AG04450 (cell line): ENCODE measurements at regions not wholly inside any gene's neighbourhood (a gene's known extent, or its start where the extent isn't known, plus 50 kb on each side); places are given as distances from the start of the nearest gene placed in this dataset.
A peak's percentile ranks its signal among the peaks of the same experiment; 100 is the strongest.

Experiments used
- CTCF ChIA-PET: fragments of 300-600, 350-600 bp; formaldehyde crosslinking; extraction: SDS; loops from one replicate; lab custom pipeline; 2022; ENCODE audit warnings: antibody characterized with exemption, inconsistent platforms; lab: Charles Lee
- POLR2A ChIA-PET: fragments of 350-600 bp; formaldehyde crosslinking; extraction: SDS; loops from one replicate; lab custom pipeline; 2021; ENCODE audit warnings: antibody characterized with exemption, inconsistent platforms; lab: Yijun Ruan, JAX
- DNase-seq: peaks from one replicate; pipeline ENCODE4 v3.0.0-alpha.2; 2011; ENCODE audit warnings: low read depth, low spot score
- H3K27ac ChIP-seq: one replicate; pipeline ENCODE4 v1.5.1; 2012; ENCODE audit warnings: low read depth, low read length, control low read depth
- H3K27me3 ChIP-seq: one replicate; pipeline ENCODE4 v1.6.0; 2012; ENCODE audit warnings: low read length; ENCODE audit not compliant: control insufficient read depth, insufficient read depth
- H3K4me3 ChIP-seq: 2 replicates; pipeline ENCODE4 v1.5.1; 2011; ENCODE audit warnings: mild to moderate bottlenecking, low read depth, low read length, control low read depth
- H3K9me3 ChIP-seq: 2 replicates; pipeline ENCODE4 v1.5.1; 2012; ENCODE audit warnings: low read length; ENCODE audit not compliant: control insufficient read depth, insufficient read depth
- CTCF ChIP-seq: IDR thresholded peaks from 2 replicates; pipeline ENCODE4 v1.5.1; 2011; ENCODE audit warnings: low read depth, low read length, control low read depth, inconsistent platforms

DNA sequence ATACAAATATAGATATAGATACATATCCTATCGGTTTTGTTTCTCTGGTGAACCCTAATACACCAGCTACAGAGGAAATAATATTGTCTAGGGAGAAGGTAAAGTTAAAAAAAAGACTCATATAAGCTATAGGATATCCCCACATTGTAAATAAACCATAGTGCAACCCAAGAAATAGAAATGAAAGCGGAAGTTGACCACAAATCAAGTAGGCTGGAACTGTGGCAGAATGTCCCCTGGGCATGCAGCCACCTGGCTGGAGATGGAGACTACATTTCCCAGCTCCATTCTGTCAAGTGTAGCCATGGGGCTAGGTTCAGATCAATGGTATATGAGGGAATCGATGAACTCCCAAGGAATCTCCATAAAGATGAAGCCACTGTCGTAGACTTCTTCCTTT lies 70.1 kb upstream of the RPS6KA2 start:
- Histone ChIP-seq H3K9me3 (no peaks in the 10 kb centered on the region), H3K4me3 (no peak overlapping the region), H3K27ac (no peak overlapping the region), H3K27me3 (peaks cover 8% of the 10 kb centered on the region)
- no peak for TF ChIP-seq CTCF
- no peak for DNase-seq
- ChIA-PET POLR2A (no interaction called here), CTCF (no interaction called here)

DNA sequence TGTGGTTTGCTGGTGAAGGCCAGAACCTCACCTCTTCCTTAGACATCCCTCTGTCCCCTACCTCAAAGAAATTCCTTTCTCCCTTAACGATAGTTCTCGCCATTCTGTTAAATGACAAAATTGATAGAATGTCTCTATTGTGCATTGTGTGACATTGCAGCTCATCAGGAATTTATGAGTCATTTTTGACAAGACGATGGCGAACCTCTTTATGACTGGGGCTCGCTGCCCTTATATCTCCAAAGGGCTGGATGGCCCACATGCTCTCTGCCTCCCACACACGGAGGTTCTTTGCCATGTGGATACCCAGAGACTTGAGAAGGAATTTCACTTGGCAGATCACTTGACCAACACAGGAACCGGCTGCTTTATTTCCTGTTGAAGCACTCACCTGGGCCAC lies 66.8 kb upstream of the RPS6KA2 start:
- H3K9me3 ChIP-seq, result no peaks in the 10 kb centered on the region
- H3K27ac ChIP-seq, result no peak overlapping the region
- ChIA-PET CTCF (no interaction called here), POLR2A (no interaction called here)
- no peak for TF ChIP-seq CTCF
- DNase-seq, result no peak
- peaks cover 7% of the 10 kb centered on the region for H3K27me3 ChIP-seq
- H3K4me3 ChIP-seq, result no peak overlapping the region

GRCh38 chr6:166692723-166693302 lies 65.8 kb upstream of the RPS6KA2 start:
- Histone ChIP-seq H3K27me3 (peaks cover 6% of the 10 kb centered on the region), H3K9me3 (no peaks in the 10 kb centered on the region), H3K27ac (no peak overlapping the region), H3K4me3 (no peak overlapping the region)
- CTCF ChIA-PET, result no interaction called here
- TF ChIP-seq CTCF, result no peak
- POLR2A ChIA-PET, result no interaction called here
- DNase-seq, result no peak

- TF ChIP-seq CTCF, result no peak
- Histone ChIP-seq H3K27ac (no peak overlapping the region), H3K27me3 (peaks cover 11% of the 10 kb centered on the region), H3K9me3 (no peaks in the 10 kb centered on the region), H3K4me3 (no peak overlapping the region)
- no peak for DNase-seq
- ChIA-PET CTCF (no interaction called here), POLR2A (no interaction called here)
Observed at GRCh38 chr6:166691746-166692145, 64.7 kb upstream of the RPS6KA2 start.

- ChIA-PET CTCF (no interaction called here), POLR2A (no interaction called here)
- Histone ChIP-seq H3K4me3 (no peak overlapping the region), H3K27me3 (peaks cover 11% of the 10 kb centered on the region), H3K27ac (no peak overlapping the region), H3K9me3 (no peaks in the 10 kb centered on the region)
- peak; percentile 6 for DNase-seq
- TF ChIP-seq CTCF, result no peak
Observed at GRCh38 chr6:166691199-166691598, 64.1 kb upstream of the RPS6KA2 start.
